H1 (cell line): ENCODE measurements at regions not wholly inside any gene's neighbourhood (a gene's known extent, or its start where the extent isn't known, plus 50 kb on each side); places are given as distances from the start of the nearest gene placed in this dataset.

Source experiments
- CTCF ChIA-PET: fragments of 300-600 bp; sonication (Branson Sonifier 250); formaldehyde crosslinking; loops from one replicate; lab custom pipeline; 2021; ENCODE audit not compliant: partially characterized antibody; lab: Charles Lee
- POLR2A ChIA-PET: fragments of 300-600 bp; sonication (Branson Sonifier 250); formaldehyde crosslinking; loops from one replicate; lab custom pipeline; 2021; ENCODE audit warnings: inconsistent platforms; ENCODE audit not compliant: partially characterized antibody; lab: Charles Lee
- DNase-seq, 2 experiments: peaks; one replicate each; pipeline versions ENCODE4 v3.0.0 to v3.0.0-alpha.2; 2010 to 2022; ENCODE audit warnings: low spot score in 2 of 2, low read depth in 1 of 2, mixed read lengths in 1 of 2
- FAIRE-seq: peaks from 2 replicates; lab custom pipeline; 2011; peaks lifted over from hg19 to GRCh38; lab: Jason Lieb, UNC
- H2AFZ ChIP-seq: 2 replicates; pipeline ENCODE4 v1.8.1; 2012; ENCODE audit warnings: low read length, inconsistent platforms
- H2AK5ac ChIP-seq: 2 replicates; pipeline ENCODE4 v1.6.1; 2013; ENCODE audit warnings: low read depth, low read length
- H2BK120ac ChIP-seq: replicated peaks from 2 replicates; pipeline ENCODE3; 2013; ENCODE audit warnings: low read depth, low read length, inconsistent platforms
- H2BK12ac ChIP-seq: 2 replicates; pipeline ENCODE4 v1.6.1; 2013; ENCODE audit warnings: low read depth, low read length
- H2BK15ac ChIP-seq: 2 replicates; pipeline ENCODE4 v1.6.1; 2013; ENCODE audit warnings: low read length
- H2BK20ac ChIP-seq: 2 replicates; pipeline ENCODE4 v1.6.1; 2013; ENCODE audit warnings: low read length
- H2BK5ac ChIP-seq: 2 replicates; pipeline ENCODE4 v1.6.1; 2013; ENCODE audit warnings: low read depth, low read length
- H3K14ac ChIP-seq: 2 replicates; pipeline ENCODE4 v1.6.1; 2013; ENCODE audit warnings: inconsistent platforms; ENCODE audit not compliant: insufficient read length
- H3K18ac ChIP-seq: 2 replicates; pipeline ENCODE4 v1.6.1; 2013; ENCODE audit warnings: low read length; ENCODE audit errors: extremely low read depth
- H3K23ac ChIP-seq: 2 replicates; pipeline ENCODE4 v1.6.1; 2013; ENCODE audit warnings: inconsistent platforms; ENCODE audit not compliant: insufficient read length
- H3K23me2 ChIP-seq: 2 replicates; pipeline ENCODE4 v1.6.1; 2013; ENCODE audit warnings: low read depth, low read length
- H3K27ac ChIP-seq: 2 replicates; pipeline ENCODE4 v1.6.1; 2011; ENCODE audit warnings: low read depth, low read length, inconsistent platforms
- H3K27me3 ChIP-seq, 4 experiments: replicated peaks in 1 of 4; 1 replicate in 1 of 4; 2 replicates in 3 of 4; pipeline versions ENCODE4 v1.6.1 to v1.8.1; 2011 to 2013; ENCODE audit warnings: low read length in 3 of 4, mild to moderate bottlenecking in 3 of 4, inconsistent platforms in 2 of 4, mixed read lengths in 2 of 4, moderate library complexity in 1 of 4; ENCODE audit not compliant: control insufficient read depth in 3 of 4, insufficient read depth in 3 of 4; ENCODE audit errors: extremely low read depth in 1 of 4
- H3K36me3 ChIP-seq, 4 experiments: 2 replicates each; pipeline versions ENCODE4 v1.6.1 to v1.8.1; 2011 to 2013; ENCODE audit warnings: mild to moderate bottlenecking in 4 of 4, low read length in 3 of 4, moderate library complexity in 2 of 4, control low read depth in 1 of 4, inconsistent platforms in 1 of 4; ENCODE audit not compliant: insufficient read depth in 4 of 4, control insufficient read depth in 2 of 4
- H3K4ac ChIP-seq: replicated peaks from 2 replicates; pipeline ENCODE3; 2013; ENCODE audit warnings: low read length, low read depth, mixed read lengths, inconsistent platforms; ENCODE audit not compliant: insufficient read length
- H3K4me1 ChIP-seq, 4 experiments: replicated peaks in 1 of 4; 1 replicate in 1 of 4; 2 replicates in 3 of 4; pipeline versions ENCODE4 v1.6.1 to v1.8.1; 2011 to 2013; ENCODE audit warnings: low read length in 3 of 4, inconsistent platforms in 2 of 4, mixed read lengths in 1 of 4; ENCODE audit not compliant: insufficient read depth in 4 of 4, control insufficient read depth in 3 of 4
- H3K4me2 ChIP-seq, 2 experiments: 2 replicates each; pipeline versions ENCODE4 v1.6.1 to v1.8.1; 2011 to 2013; ENCODE audit warnings: low read depth in 2 of 2, low read length in 2 of 2, control low read depth in 1 of 2, inconsistent platforms in 1 of 2, mild to moderate bottlenecking in 1 of 2; ENCODE audit not compliant: insufficient read depth in 1 of 2
- H3K4me3 ChIP-seq, 4 experiments: fragments of 200-600, 300-600 bp in 1 of 4; sonication (generic), shearing (Covaris generic), sonication (Bioruptor Twin) in 1 of 4; 2 replicates each; pipeline versions ENCODE4 v1.5.1 to v1.8.1; 2011 to 2016; ENCODE audit warnings: low read length in 4 of 4, low read depth in 3 of 4, control low read depth in 2 of 4, inconsistent platforms in 2 of 4, mild to moderate bottlenecking in 2 of 4, mixed read lengths in 1 of 4, moderate library complexity in 1 of 4; ENCODE audit not compliant: insufficient read depth in 2 of 4; ENCODE audit errors: extremely low read depth in 1 of 4
- H3K56ac ChIP-seq: replicated peaks from 2 replicates; pipeline ENCODE3; 2013; ENCODE audit warnings: low read depth, mild to moderate bottlenecking, mixed read lengths, low read length, inconsistent platforms; ENCODE audit not compliant: insufficient read length
- H3K79me1 ChIP-seq: 2 replicates; pipeline ENCODE4 v1.6.1; 2013; ENCODE audit warnings: low read depth, low read length, control low read depth
- H3K79me2 ChIP-seq, 2 experiments: 2 replicates each; pipeline versions ENCODE4 v1.6.1 to v1.8.1; 2012 to 2013; ENCODE audit warnings: low read length in 2 of 2, mild to moderate bottlenecking in 2 of 2, inconsistent platforms in 1 of 2; ENCODE audit not compliant: insufficient read depth in 2 of 2, control insufficient read depth in 1 of 2
- H3K9ac ChIP-seq, 4 experiments: replicated peaks in 1 of 4; 1 replicate in 1 of 4; 2 replicates in 3 of 4; pipeline versions ENCODE4 v1.6.1 to v1.8.1; 2011 to 2013; ENCODE audit warnings: low read depth in 3 of 4, low read length in 3 of 4, control low read depth in 2 of 4, mild to moderate bottlenecking in 2 of 4, moderate library complexity in 2 of 4, inconsistent platforms in 1 of 4; ENCODE audit errors: extremely low read depth in 1 of 4
- H3K9me3 ChIP-seq, 2 experiments: 2 replicates each; pipeline versions ENCODE4 v1.6.1 to v1.8.1; 2012 to 2013; ENCODE audit warnings: mild to moderate bottlenecking in 2 of 2, moderate library complexity in 2 of 2, control low read depth in 1 of 2, inconsistent platforms in 1 of 2, low read depth in 1 of 2, low read length in 1 of 2, mixed read lengths in 1 of 2; ENCODE audit not compliant: insufficient read depth in 2 of 2
- H4K20me1 ChIP-seq, 2 experiments: replicated peaks in 1 of 2; 2 replicates each; pipeline versions ENCODE3 to v1.8.1; 2011 to 2013; ENCODE audit warnings: inconsistent platforms in 2 of 2, low read length in 2 of 2, mild to moderate bottlenecking in 1 of 2; ENCODE audit not compliant: insufficient read depth in 2 of 2, control insufficient read depth in 1 of 2
- H4K5ac ChIP-seq: 2 replicates; pipeline ENCODE4 v1.6.1; 2013; ENCODE audit warnings: low read length, low read depth, mixed read lengths, inconsistent platforms; ENCODE audit not compliant: insufficient read length
- H4K8ac ChIP-seq: 2 replicates; pipeline ENCODE4 v1.8.0; 2013; ENCODE audit warnings: mild to moderate bottlenecking, moderate library complexity, low read length, inconsistent platforms; ENCODE audit not compliant: insufficient read depth; ENCODE audit errors: extremely low read depth
- H4K91ac ChIP-seq: replicated peaks from 2 replicates; pipeline ENCODE3; 2013; ENCODE audit warnings: low read length, mixed read lengths, inconsistent platforms; ENCODE audit not compliant: insufficient read length
- BRCA1 ChIP-seq: IDR thresholded peaks from 2 replicates; pipeline ENCODE4 v1.6.1; 2012; ENCODE audit warnings: low read depth, low read length, improper control_type of control experiment
- WGBS, 2 experiments: shearing (Covaris generic) in 1 of 2; methylation state at CpG; one replicate each; pipeline versions ENCODE4 v1.1.6 to v1.1.7; 2013 to 2015; ENCODE audit warnings: low lambda C conversion rate in 2 of 2, mixed read lengths in 2 of 2, inconsistent platforms in 1 of 2, low coverage in 1 of 2, missing lambda C conversion rate in 1 of 2; ENCODE audit not compliant: insufficient replicate concordance in 2 of 2, insufficient coverage in 1 of 2, insufficient read length in 1 of 2; ENCODE audit errors: extremely low coverage in 1 of 2, missing lambda C conversion rate in 1 of 2; 5-methylcytosine and 5-hydroxymethylcytosine counted together

- no peak overlapping the region for H3K4ac ChIP-seq
- H2AFZ ChIP-seq = no peak overlapping the region
- no peak overlapping the region for H3K23ac ChIP-seq
- no peak overlapping the region for H3K56ac ChIP-seq
- FAIRE-seq (no peak), DNase-seq (no peak)
- H3K14ac ChIP-seq = no peak overlapping the region
- no peak overlapping the region for H4K8ac ChIP-seq
- H2BK20ac ChIP-seq = no peak overlapping the region
- no peak overlapping the region for H4K5ac ChIP-seq
- no peaks in the 10 kb centered on the region for H3K36me3 ChIP-seq
- H4K20me1 ChIP-seq = no peaks in the 10 kb centered on the region
- 88% methylated on average over 6 of the region's 7 CpGs; no CpG with 5 or more reads in 1 of the 2 experiments for WGBS, 2 experiments
- H2BK120ac ChIP-seq = no peak overlapping the region
- no peak overlapping the region for H4K91ac ChIP-seq
- no peaks in the 10 kb centered on the region for H3K79me1 ChIP-seq
- H2AK5ac ChIP-seq = no peak overlapping the region
- no peaks in the 10 kb centered on the region; a peak in 1 of 7 replicates for H3K4me1 ChIP-seq
- H2BK12ac ChIP-seq = no peak overlapping the region
- H3K18ac ChIP-seq = no peak overlapping the region
- no peaks in the 10 kb centered on the region for H3K79me2 ChIP-seq
- H3K4me2 ChIP-seq = no peak overlapping the region
- H3K9me3 ChIP-seq = no peaks in the 10 kb centered on the region; a peak in 1 of 4 replicates
- no peak overlapping the region for H2BK5ac ChIP-seq
- H3K4me3 ChIP-seq = no peak overlapping the region
- no peak overlapping the region for H3K27ac ChIP-seq
- ChIA-PET CTCF (interaction anchor here (0.5 to 1.8 kb wide), 2 partner anchors 31 to 284 kb away, joined by 3 to 4 read pairs; no protein-coding TSS in a partner anchor), POLR2A (no interaction called here)
- no peaks in the 10 kb centered on the region for H3K23me2 ChIP-seq
- no peak overlapping the region for H3K9ac ChIP-seq
- no peaks in the 10 kb centered on the region for H3K27me3 ChIP-seq
- TF ChIP-seq BRCA1 = no peak
- H2BK15ac ChIP-seq = no peak overlapping the region
Measured at GRCh38 chr14:104504172-104504735, 75.3 kb upstream of the C14orf180 start.
